NCI-H524 treated with DMSO at 0.1 percent for 48 hours (cell line): ENCODE measurements at regions not wholly inside any gene's neighbourhood (a gene's known extent, or its start where the extent isn't known, plus 50 kb on each side); places are given as distances from the start of the nearest gene placed in this dataset.

ENCODE experiments used
- DNase-seq: peaks from one replicate; lab custom pipeline; 2025; lab: John Stamatoyannopoulos, UW

DNA sequence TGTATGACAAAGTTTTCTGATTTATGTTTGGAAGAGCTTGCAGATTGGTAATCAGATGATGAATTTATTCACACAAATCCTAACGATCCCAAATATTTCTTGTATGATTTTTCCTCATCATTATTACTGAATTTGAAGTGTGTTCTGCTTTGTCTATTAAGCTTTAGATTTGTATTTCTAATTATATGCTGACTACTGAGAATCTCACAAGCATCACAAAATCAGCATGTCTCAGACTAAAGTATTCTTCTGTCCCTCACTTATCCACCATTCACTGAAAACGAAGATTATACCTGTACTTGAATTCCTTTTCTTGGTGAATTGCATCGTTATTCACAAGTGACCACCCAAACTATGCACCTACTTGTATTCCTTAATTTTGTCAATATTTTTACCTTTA, 796.3 kb upstream of the MAP3K7 start:
- no peak for DNase-seq

GRCh38 chr6:91376686-91377085, 789.8 kb upstream of the MAP3K7 start:
- no peak for DNase-seq

- peak; percentile 58 for DNase-seq
These were observed 779.9 kb upstream of the MAP3K7 start for GRCh38 chr6:91366781-91367180.

DNA sequence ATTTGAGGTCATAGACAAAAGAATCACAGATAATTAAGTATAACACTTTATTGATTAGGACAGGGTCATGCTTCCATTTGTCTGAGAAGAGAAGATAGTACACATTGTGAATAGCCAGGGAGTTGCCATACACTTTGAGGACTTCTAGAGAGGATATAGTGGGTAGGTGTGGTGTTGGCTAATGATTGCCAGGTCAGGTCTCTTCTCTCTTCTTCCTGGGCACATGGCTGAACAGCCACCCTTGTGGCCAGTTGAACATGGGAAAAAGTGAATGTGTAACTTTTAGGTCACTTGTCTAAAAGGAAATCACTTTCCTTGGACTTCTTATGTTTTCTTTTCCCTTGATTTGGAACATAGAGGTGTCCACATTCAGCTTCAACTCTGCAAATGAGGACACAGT, 772.1 kb upstream of the MAP3K7 start:
- DNase-seq, result no peak

- no peak for DNase-seq
These were observed 766.0 kb upstream of the MAP3K7 start for GRCh38 chr6:91352878-91353277.

DNA sequence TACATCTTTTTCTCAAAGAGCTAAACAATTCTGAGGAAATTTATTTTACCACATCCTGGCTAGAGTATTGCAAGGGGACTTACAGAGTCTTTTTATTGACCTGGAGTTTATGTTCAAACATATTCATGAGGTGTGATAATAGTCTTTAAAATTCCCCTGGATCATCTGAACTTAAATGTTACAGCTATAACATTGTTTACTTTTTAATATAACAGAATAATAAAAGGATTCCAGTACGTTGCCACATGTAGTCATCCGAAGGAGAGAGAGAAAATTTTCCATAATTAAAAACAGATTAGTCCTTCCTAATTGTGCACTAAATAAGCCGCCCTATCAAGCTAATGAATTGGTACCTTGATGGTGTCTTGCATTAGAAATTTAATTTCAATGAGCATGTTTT, 765.4 kb upstream of the MAP3K7 start:
- no peak for DNase-seq

DNA sequence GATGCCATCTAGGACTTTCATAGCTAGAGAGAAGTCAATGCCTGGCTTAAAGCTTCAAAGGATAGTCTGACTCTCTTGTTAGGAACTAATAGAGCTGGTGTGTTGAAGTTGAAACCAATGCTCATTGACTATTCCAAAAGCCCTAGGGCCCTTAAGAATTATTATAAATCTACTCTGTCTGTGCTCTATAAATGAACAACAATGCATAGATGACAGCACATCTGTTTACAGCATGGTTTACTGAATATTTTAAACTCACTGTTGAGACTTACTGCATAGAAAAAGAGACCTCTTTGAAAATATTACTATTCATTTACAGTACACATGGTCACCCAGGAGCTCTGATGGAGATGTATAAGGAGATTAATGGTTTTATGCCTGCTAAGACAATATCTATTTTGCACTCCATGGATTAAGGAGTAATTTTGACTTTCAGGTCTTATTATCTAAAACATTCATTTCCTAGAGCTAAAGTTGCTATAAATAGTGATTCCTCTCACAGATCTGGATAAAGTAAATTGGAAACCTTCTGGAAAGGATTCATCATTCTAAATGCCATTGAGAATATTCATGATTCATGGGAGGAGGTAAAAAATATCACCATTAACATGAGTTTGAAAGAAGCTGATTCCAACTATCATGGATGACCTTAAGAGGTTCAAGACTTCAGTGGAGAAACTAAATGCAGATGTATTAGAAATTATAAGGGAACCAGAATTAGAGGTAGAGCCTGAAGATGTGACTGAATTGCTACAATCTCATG, 763.5 kb upstream of the MAP3K7 start:
- DNase-seq, result no peak

- no peak for DNase-seq
These were observed 754.6 kb upstream of the MAP3K7 start for GRCh38 chr6:91341473-91341872.

- DNase-seq, result no peak
These were observed 754.1 kb upstream of the MAP3K7 start for GRCh38 chr6:91340896-91341395.

GRCh38 chr6:91337967-91338366, 751.1 kb upstream of the MAP3K7 start:
- no peak for DNase-seq

GRCh38 chr6:91330896-91331295, 744.0 kb upstream of the MAP3K7 start:
- no peak for DNase-seq

- DNase-seq, result no peak
These were observed 741.4 kb upstream of the MAP3K7 start for GRCh38 chr6:91328241-91328640.

- DNase-seq, result no peak
These were observed 737.8 kb upstream of the MAP3K7 start for GRCh38 chr6:91324711-91325110.

DNA sequence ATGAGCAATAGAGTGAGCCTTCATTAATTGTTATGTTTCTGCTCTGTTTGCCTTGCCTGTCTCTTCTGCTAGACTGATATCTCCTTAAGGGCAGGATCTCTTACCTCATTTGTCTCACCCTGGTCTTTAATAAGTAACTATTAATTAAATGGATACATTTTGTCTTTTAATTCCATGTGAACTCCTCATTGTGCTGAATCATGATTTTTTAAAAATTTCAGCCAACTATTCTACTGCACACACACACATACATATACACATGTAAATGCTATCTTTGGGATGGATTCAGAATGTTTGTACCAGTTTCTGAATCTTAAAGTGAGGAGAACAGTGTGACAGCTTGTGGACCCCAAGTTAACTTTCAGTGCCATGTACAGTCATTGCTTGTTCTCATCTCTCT, 731.1 kb upstream of the MAP3K7 start:
- no peak for DNase-seq

DNA sequence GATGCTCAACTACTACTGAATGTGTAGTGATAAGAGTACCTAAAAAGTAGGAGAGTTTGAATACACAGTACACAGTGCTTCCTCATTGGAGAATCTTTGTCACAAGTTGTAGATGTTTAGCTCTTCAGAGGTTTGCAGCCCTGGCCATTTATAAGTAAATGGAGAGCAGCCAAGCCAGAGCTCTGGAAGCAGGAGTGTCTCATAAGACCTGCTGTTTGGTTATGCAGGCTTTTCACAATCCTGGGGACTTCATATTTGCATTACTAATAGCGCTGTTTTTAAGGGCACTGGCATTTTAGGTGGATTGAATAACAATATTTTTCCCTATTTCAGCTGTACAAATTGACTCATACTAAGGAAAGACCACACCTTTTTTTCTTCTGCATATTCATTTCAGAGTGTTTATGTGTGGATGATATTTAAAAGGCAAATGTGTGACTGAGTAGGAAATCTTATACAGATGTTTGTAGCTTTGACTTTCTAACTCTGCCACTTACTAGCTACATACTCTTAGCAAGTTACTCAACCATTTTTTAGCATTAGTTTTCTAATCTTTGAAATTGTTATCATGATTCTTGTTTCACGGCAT, 730.5 kb upstream of the MAP3K7 start:
- no peak for DNase-seq

GRCh38 chr6:91310178-91310577, 723.3 kb upstream of the MAP3K7 start:
- no peak for DNase-seq

- DNase-seq, result no peak
These were observed 718.9 kb upstream of the MAP3K7 start for GRCh38 chr6:91305755-91306154.

- no peak for DNase-seq
These were observed 717.6 kb upstream of the MAP3K7 start for GRCh38 chr6:91304521-91304920.

DNA sequence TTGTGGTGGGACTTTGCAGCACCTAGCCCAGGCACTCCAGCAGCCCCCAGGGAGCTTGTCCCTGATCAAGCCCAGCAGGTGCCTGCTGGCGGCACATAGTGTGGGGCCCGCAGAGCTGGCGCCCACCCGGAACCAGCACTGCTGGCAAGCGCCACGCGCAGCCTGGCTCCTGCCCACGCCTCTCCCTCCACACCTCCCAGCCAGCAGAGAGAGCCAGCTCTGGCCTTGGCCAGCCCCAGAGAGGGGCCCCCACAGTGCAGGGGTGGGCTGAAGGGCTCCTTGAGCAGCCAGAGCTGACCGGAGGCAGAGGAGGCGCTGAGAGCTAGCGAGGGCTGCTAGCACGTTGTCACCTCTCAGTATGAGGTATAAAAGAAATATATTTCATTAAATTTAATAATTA, 716.5 kb upstream of the MAP3K7 start:
- DNase-seq, result no peak

DNA sequence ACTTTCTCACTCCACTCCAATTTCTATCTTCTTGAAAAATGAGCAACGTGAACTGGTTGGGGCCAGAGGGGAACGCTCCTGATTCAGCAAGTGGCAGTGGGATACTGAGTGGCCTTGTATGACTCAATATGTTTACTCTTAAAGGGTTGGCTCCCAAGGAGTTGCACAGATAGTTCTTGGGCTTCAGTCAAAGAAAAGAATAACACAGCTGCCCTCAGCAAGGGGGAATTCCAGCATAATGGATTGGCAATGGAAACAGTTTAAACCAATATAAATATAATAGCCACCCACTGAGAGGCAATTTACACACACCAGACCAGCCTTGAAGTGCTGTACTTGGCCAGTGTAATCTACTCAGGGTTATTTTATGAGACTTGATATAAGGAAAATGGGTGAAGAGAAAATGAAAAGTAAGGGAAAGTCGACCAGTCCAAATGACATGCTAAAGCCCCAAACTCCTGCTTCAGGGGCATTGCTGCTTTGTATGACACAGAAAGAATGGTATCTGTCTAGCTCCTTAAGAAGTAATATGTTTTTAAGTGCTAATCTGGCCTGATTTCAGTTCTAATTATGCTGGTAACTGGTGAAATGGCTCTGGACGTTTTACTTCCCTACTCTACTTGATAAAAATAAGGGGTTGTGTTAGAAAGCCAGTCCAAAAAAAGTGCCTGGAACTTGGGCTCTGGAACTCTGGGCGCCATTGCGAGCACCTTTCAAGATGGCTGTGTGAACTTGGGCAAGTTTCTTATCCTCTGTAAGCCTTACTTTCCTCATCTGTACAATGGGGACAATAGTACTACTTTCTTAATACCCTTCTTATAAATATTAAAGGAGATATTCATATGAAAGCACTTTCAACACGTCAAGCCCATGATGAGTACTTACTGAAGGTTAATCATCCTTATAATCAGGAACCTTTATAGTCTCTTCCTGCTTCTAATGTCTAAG, 712.9 kb upstream of the MAP3K7 start:
- DNase-seq, result no peak

DNA sequence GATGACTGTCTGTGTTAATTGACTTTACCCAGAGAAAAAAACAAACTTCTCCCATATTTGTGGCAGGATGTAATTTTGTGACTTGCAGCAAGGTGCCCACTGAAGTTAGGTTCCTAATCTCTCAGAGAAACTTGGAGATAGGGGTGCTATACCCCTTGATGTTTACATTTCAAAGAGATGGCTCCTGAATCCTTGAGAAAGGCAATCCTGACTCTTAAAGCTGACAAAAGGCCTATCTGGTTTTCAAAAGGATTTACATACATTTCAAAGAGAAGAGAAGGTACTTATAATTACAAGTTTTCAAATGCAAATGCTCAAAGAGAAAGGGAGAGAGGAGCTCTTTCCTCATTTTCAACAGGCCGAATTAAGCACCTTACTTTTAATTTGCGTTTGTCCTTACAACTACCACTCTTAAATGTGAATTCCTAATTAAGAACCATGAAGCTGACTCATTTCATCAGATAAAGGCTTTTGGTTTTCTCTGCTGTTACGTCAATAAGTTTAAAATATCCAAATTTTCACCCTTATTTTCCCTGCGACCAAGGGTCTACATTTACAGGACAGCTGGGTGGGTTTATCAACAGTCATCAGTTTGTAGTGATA, 711.8 kb upstream of the MAP3K7 start:
- DNase-seq, result no peak

- no peak for DNase-seq
These were observed 706.5 kb upstream of the MAP3K7 start for GRCh38 chr6:91293395-91293794.
